ENCODE measurements at regions not wholly inside any gene's neighbourhood (a gene's known extent, or its start where the extent isn't known, plus 50 kb on each side); places are given as distances from the start of the nearest gene placed in this dataset.
A peak's percentile ranks its signal among the peaks of the same experiment; 100 is the strongest.
"Not testable (repeated sequence)": the region's sequence is repeated elsewhere in the genome, so short reads cannot be mapped to it uniquely, and the experiment has no call there.

DNA sequence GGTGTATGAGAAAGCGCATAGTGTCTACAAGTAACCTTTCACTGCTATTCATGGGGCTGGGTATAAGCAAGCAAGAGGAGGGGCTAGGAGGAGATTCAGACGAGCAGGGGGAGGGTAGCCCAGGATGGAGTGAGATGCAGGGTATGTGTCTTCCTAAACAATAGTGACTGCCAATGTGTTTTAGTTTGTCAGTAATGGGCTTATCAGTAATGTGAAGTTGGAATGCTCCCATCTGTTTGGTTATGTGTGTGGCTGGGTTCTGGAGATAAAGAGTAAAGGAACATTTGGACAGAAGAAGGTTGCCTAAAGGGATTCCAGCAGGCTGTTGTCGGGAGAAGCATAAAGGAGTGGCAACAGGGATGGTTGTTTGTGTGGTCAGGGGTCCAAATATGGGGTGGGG is 62.7 kb upstream of the EZR start:
- not testable (repeated sequence) for DNase-seq (ENCODE audit: low spot score)

DNA sequence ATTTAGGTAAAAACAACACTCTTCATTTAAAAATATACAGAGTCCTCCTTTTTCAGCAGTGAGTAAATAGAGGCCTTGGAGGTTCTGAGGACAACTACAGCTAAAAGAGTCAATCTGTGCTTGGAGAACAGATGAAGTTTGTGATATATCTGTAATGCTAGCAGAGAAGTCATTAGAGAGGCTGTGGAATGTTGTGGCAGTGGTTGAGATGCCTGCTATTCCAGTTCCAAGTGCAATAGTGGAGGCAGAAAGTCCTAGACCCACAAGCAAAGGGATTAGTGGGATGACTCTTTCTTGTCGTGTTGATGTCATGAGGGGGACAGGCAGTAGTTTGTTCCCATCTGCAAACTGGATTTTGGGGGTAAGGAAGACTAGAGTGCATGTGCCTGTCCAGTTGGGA is 62.1 kb upstream of the EZR start:
- DNase-seq (ENCODE audit: low spot score) = not testable (repeated sequence)

DNA sequence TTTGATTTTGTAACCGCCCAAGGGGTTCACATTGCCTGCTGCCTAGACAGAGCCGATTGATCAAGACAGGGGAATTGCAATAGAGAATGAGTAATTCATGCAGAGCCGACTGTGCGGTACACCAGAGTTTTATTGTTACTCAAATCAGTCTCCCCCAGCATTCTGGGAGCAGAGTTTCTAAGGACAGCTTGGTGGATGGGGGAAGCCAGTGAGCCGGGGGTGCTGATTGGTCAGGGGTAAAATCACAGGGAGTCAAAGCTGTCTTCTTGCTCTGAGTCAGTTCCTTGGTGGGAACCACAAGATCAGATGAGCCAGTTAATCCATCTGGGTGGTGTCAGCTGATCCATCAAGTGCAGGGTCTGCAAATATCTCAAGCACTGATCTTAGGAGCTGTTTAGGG is 60.0 kb upstream of the EZR start:
- no peak for DNase-seq (ENCODE audit: low spot score)

DNA sequence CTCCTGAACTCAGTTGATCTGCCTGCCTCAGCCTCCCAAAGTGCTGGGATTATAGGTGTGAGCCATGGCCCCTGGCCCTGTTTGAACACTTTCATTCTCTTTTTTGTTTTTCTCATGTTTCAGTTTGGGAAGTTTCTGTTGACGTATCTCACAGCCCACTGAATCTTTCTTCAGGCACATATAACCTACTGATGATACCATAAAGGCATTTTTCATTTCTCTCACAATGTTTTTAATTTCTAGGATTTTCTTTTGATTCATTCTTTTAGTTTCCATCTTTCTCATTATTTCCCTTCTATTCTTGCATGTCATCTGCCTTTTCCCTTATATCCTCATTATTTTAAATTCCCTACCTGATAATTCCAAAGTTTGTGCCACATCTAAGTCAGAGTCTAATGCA is 58.5 kb upstream of the EZR start:
- no peak for DNase-seq (ENCODE audit: low spot score)

DNA sequence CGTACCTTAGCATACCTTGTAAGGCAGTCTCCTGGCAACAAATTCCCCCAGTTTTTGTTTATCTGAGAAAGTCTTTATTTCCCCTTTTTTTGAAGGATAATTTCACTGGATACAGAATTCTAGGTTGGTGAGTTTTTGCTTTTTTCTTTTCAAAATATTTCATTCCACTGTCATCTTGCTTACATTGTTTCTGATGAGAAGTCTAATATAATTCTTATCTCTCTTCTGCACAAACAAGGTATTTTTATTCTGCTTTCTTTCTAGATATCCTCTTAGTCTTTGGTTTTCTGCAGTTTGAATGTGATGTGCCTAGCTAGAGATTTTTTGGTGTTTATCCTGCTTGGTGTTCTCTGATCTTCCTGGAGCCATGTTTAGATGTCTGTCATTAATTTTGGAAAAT is 57.7 kb upstream of the EZR start:
- no peak for DNase-seq (ENCODE audit: low spot score)

DNA sequence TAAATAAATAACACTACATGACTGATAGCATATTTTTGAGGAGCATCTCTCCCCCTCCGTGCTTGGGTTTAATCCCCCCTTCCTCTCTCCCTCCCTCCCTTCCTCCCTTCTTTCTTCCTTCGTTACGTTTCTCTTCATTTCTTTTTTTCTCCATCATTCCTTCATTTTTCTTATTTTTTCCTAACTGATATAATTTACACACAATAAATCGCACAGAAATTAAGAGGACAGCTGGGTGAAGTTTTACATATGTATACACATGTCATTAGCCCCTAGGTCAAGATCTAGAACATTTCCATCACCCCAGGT is 51.4 kb upstream of the EZR start:
- no peak for DNase-seq (ENCODE audit: low spot score)

DNA sequence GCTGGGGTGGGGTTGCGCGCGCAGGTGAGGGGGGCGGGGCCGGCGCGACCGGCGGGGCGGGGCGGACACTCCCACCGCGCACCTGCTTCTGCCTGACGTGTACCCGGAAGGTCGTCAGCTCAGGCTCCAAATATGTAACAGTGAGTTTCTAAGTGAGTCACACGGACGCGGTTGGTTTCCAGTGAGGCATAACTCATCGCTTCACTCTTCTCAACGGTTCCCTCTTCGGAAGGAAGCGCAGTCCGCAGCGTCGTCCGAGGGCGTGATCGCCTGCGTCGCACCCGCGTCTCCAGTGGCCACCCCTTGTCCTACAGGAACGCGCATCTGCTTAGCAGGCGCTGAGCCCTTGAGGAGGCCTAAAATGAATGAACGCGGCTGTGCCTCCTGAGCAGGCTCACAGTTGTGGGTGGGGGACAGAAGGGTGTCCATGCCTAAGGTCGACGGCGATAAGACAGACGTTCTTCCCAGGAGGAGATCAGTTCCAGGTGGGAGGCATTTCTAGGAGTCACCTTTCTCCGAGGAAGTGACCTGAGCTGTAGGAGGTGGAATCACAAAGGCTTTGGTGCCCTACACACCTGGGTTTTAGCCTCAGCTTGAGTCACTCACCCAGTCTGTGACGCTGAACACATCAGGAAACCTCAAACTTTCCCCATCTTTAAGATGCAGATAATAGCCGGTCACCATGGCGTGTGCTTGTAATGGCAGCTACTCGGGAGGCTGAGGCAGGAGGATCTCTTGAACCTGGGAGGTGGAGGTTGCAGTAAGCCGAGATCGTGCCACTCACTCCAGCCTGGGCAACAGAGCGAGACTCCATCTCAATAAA is 50.9 kb upstream of the EZR start:
- DNase-seq (ENCODE audit: low spot score) = no peak

DNA sequence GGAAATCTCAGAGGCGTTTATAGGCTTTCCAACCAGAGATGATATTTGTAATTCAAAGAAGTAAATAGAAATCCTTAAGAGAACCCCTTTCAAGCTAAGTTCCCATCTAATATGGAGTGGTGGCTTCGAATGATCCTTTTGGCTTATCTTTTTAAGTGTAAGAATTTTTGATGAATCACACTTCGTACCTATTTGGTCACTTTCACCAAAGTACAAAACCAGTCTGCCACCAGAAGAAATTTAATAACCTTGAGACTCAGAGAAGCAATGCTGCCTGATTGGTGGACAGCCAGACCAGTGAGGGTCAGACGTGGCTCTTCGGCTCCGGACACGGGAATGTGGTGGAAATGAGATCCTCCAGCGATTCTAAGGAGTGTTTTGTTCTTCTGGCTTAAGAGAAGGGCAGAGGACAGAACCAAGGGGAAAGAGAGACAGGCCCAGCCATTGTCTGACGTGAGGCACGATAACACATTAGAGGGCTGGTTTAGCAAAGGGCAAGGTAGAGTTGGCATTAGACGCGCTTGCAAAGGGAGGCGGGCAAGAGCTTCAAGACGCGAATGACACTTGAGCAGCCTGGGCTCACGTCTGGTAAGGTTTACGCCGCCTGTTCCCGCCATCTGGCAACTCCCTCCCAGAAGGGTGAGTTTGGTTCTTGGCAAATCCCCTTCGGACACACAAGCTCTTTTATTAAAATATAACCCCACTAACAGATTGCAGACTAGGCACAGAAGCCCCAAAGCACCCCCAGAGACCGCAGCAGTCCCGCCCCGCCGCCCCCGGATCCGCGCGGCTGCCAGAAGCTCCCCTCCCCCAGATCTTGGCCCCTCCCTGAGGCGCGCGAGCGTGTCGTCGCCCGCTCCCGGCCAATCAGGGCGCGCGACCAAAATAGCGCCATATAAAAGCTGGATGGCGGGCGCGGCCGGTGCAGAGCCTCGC is 50.0 kb upstream of the EZR start:
- peak; percentile 96 for DNase-seq (ENCODE audit: low spot score)

Data from GM03348 (cell line).